Right lobe of liver (tissue), 4 donors: ENCODE measurements at regions not wholly inside any gene's neighbourhood (a gene's known extent, or its start where the extent isn't known, plus 50 kb on each side); places are given as distances from the start of the nearest gene placed in this dataset.

Experiments used
- CTCF ChIP-seq, 4 donors: fragments of 200-600 bp in 3 of 4; fragments of 450-650 bp in 1 of 4; IDR thresholded peaks; one replicate each; pipeline versions ENCODE4 v1.5.1 to v1.8.0; 2016 to 2022; ENCODE audit warnings: antibody characterized with exemption in 4 of 4, mild to moderate bottlenecking in 2 of 4
- POLR2A ChIP-seq: fragments of 450-650 bp; IDR thresholded peaks from one replicate; pipeline ENCODE4 v1.6.1; 2017; ENCODE audit warnings: antibody characterized with exemption, mild to moderate bottlenecking
- donor health status: DM: no; HTN: no; CAD: no.
- donor health status: DM: no; HTN: no; CAD: no.
- donor health status: DM: no; HTN: yes; CAD: no.

GRCh38 chr5:148720257-148720656 is 65.9 kb upstream of the HTR4 start:
- no peak for TF ChIP-seq CTCF (IDR thresholded peaks at IDR 0.05)
- TF ChIP-seq POLR2A: no peak
